ENCODE measurements at regions not wholly inside any gene's neighbourhood (a gene's known extent, or its start where the extent isn't known, plus 50 kb on each side); places are given as distances from the start of the nearest gene placed in this dataset.

- TF ChIP-seq CTCF (IDR thresholded peaks at IDR 0.05; ENCODE audit: low read length, missing control alignments) = no peak
- H3K4me3 ChIP-seq (replicated peaks; ENCODE audit: low read depth, low read length) = no peak overlapping the region
- no peak for DNase-seq (ENCODE audit: low read depth)
Observed at GRCh38 chr6:6843777-6844176, 255.3 kb downstream of the LY86 start.

DNA sequence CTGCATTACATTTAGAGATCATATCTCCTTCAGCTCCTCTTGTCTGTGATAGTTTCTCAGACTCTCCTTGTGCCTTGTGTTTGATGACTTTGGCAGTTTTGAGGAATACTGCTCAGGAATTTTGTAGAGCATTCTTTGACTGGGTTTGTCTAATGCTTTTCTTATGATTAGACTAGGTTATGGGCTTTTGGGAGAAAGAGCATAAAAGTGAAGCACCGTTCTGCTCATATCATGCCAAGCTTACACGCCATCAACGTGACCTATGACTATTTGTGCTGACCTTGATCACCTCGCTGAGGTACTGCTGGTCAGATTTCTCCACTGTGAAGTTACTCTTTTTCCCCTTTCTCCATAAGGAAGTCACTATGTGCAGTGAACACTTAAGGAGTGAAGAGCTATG lies 256.0 kb downstream of the LY86 start:
- TF ChIP-seq CTCF (IDR thresholded peaks at IDR 0.05; ENCODE audit: low read length, missing control alignments) = no peak
- H3K4me3 ChIP-seq (replicated peaks; ENCODE audit: low read depth, low read length) = no peak overlapping the region
- no peak for DNase-seq (ENCODE audit: low read depth)

- DNase-seq (ENCODE audit: low read depth) = no peak
- no peak for TF ChIP-seq CTCF (IDR thresholded peaks at IDR 0.05; ENCODE audit: low read length, missing control alignments)
- no peak overlapping the region for H3K4me3 ChIP-seq (replicated peaks; ENCODE audit: low read depth, low read length)
Observed at GRCh38 chr6:6845603-6846002, 257.1 kb downstream of the LY86 start.

GRCh38 chr6:6847591-6847990 lies 259.1 kb downstream of the LY86 start:
- no peak overlapping the region for H3K4me3 ChIP-seq (replicated peaks; ENCODE audit: low read depth, low read length)
- DNase-seq (ENCODE audit: low read depth) = no peak
- TF ChIP-seq CTCF (IDR thresholded peaks at IDR 0.05; ENCODE audit: low read length, missing control alignments) = no peak

- no peak for TF ChIP-seq CTCF (IDR thresholded peaks at IDR 0.05; ENCODE audit: low read length, missing control alignments)
- peak; percentile 99 for DNase-seq (ENCODE audit: low read depth)
Observed at GRCh38 chr6:6851059-6851948, 256.5 kb upstream of the RREB1 start.

GRCh38 chr6:6851949-6852261 lies 255.9 kb upstream of the RREB1 start:
- no peak overlapping the region for H3K4me3 ChIP-seq (replicated peaks; ENCODE audit: low read depth, low read length)
- DNase-seq (ENCODE audit: low read depth) = no peak
- no peak for TF ChIP-seq CTCF (IDR thresholded peaks at IDR 0.05; ENCODE audit: low read length, missing control alignments)

More at GRCh38 chr6:6851059-6851948, 256.5 kb upstream of the RREB1 start:
- H3K4me3 ChIP-seq (replicated peaks; ENCODE audit: low read depth, low read length) = no peak overlapping the region

All from fibroblast of pulmonary artery (primary cell).